Colonic mucosa (tissue), 4 donors: ENCODE measurements at regions not wholly inside any gene's neighbourhood (a gene's known extent, or its start where the extent isn't known, plus 50 kb on each side); places are given as distances from the start of the nearest gene placed in this dataset.
"Not testable (repeated sequence)": the region's sequence is repeated elsewhere in the genome, so short reads cannot be mapped to it uniquely, and the experiment has no call there.

Experiments used
- DNase-seq: peaks from one replicate; pipeline ENCODE4 v3.0.0-alpha.2; 2020
- H3K27ac ChIP-seq: fragments of 200-600 bp; one replicate; pipeline ENCODE4 v1.8.0; 2021
- H3K27me3 ChIP-seq: fragments of 200-600 bp; one replicate; pipeline ENCODE4 v1.8.0; 2021
- H3K36me3 ChIP-seq: fragments of 200-600 bp; one replicate; pipeline ENCODE4 v1.8.0; 2021
- H3K4me1 ChIP-seq: fragments of 200-600 bp; one replicate; pipeline ENCODE4 v1.8.0; 2021; ENCODE audit warnings: mild to moderate bottlenecking
- H3K4me3 ChIP-seq: fragments of 200-600 bp; one replicate; pipeline ENCODE4 v1.8.0; 2021
- H3K9ac ChIP-seq, 2 donors: one replicate each; pipeline ENCODE4 v1.7.0; 2013; ENCODE audit warnings: control low read depth in 2 of 2, low read depth in 2 of 2, low read length in 2 of 2
- H3K9me3 ChIP-seq: fragments of 200-600 bp; one replicate; pipeline ENCODE4 v1.8.0; 2021
- intact Hi-C: fragments of 100-400 bp; cut with DNase I; formaldehyde crosslinking; loops from one replicate; pipeline ENCODE4 v1.14.1; 2022
- TF ChIP-seq, protein P1 (sequence below): fragments of 200-600 bp; IDR thresholded peaks from one replicate; pipeline ENCODE4 v1.8.0; 2022; ENCODE audit warnings: antibody characterized with exemption, mild to moderate bottlenecking
- donor health status: healthy.
- donor health status: DM: no; HTN: no; CAD: no.
- donor health status: DM: no; HTN: no; CAD: no.

DNA sequence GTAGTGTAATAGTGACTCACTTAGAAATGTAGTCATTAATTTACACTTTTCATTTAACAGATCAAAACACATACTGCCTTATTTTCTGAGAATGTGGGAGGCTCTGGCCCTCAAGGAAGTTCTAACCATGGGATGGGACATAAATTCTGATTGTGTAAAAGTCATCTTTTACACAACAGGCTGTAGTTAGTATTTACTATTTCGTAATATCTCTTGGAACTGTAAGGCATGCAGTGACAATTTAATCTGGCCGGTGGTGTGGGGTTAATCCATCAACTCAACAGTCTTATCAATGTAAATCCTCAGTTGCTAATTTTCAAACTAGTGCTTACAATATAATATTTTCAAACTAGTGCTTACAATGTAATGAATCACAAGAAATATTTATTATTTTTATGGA, 1599.2 kb downstream of the EFNB2 start:
- H3K4me1 ChIP-seq, result no peaks in the 10 kb centered on the region
- DNase-seq, result no peak
- no peak overlapping the region for H3K4me3 ChIP-seq
- no peaks in the 10 kb centered on the region for H3K36me3 ChIP-seq
- no peak overlapping the region for H3K9ac ChIP-seq
- no peaks in the 10 kb centered on the region for H3K27me3 ChIP-seq
- H3K27ac ChIP-seq, result no peak overlapping the region
- TF ChIP-seq, protein P1, sequence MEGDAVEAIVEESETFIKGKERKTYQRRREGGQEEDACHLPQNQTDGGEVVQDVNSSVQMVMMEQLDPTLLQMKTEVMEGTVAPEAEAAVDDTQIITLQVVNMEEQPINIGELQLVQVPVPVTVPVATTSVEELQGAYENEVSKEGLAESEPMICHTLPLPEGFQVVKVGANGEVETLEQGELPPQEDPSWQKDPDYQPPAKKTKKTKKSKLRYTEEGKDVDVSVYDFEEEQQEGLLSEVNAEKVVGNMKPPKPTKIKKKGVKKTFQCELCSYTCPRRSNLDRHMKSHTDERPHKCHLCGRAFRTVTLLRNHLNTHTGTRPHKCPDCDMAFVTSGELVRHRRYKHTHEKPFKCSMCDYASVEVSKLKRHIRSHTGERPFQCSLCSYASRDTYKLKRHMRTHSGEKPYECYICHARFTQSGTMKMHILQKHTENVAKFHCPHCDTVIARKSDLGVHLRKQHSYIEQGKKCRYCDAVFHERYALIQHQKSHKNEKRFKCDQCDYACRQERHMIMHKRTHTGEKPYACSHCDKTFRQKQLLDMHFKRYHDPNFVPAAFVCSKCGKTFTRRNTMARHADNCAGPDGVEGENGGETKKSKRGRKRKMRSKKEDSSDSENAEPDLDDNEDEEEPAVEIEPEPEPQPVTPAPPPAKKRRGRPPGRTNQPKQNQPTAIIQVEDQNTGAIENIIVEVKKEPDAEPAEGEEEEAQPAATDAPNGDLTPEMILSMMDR, result no peak
- H3K9me3 ChIP-seq, result no peaks in the 10 kb centered on the region
- intact Hi-C loops, result no loop called here

DNA sequence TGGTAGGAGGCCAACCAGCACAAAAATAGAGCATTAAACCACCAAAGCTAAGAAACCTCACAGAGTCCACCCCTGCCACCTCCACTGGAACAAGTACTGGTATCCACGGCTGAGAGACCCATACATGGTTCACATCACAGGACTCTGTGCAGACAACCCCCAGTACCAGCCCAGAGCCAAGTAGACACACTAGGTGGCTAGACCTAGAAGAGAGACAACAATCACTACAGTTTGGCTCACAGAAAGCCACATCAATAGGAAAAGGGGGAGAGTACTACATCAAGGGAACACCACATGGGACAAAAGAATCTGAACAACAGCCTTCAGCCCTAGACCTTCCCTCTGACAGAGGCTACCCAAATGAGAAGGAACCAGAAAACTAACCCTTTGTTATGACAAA, 1614.9 kb downstream of the EFNB2 start:
- H3K36me3 ChIP-seq, H3K27me3 ChIP-seq, H3K9ac ChIP-seq, H3K27ac ChIP-seq, H3K4me1 ChIP-seq, H3K4me3 ChIP-seq, DNase-seq, H3K9me3 ChIP-seq, intact Hi-C loops: not testable (repeated sequence)

DNA sequence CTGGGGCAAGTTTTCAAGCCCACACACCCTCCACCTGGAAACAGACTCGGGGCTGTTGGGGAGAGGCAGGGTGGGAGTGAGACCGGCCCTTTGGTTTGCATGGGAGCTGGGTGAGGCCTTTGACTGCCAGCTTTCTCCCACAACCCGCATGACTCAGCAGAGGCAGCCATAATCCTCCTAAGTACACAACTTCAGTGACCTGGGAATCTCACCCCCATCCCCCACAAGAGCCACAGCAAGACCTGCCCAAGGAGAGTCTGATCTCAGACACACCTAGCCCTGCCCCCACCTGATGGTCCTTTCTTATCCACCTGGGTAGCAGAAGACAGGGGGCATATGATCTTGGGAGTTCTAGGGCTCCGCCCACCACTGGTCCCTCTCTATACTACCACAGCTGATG, 1615.4 kb downstream of the EFNB2 start:
- Histone ChIP-seq H3K4me1 (no peaks in the 10 kb centered on the region), H3K27me3 (no peaks in the 10 kb centered on the region), H3K9ac (no peak overlapping the region), H3K36me3 (no peaks in the 10 kb centered on the region), H3K27ac (no peak overlapping the region), H3K4me3 (no peak overlapping the region), H3K9me3 (no peaks in the 10 kb centered on the region)
- TF ChIP-seq, protein P1, result no peak
- intact Hi-C loops, result no loop called here
- no peak for DNase-seq

DNA sequence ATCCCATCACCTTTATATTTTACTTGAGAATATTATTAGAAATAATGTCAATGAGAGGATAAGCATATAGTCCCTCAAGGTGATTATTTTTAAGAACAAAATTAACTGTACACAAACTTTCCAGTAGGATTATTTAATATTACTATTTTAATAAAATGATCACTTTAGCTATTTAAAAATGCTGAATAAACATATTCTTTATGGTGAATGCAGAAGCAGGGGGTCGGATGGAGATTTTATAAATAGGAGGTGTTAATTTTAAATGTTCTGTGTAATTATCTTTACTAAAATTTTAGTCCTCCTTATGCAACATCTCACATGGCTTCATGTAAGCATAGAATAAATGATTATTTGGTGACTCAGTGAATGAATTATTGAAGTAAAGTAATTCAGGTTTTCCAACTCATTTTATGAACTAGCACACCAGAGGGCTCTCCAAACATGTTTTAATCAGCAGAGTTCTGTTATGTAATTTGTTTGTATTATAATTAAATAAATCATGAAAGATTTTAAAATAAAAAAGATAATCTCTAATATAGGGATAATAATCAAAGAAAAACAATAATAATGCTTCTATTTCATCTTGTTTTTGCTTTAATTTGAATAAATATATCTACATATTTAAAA, 1635.2 kb downstream of the EFNB2 start:
- H3K9ac ChIP-seq, result no peak overlapping the region
- intact Hi-C loops, result no loop called here
- no peaks in the 10 kb centered on the region for H3K27me3 ChIP-seq
- no peaks in the 10 kb centered on the region for H3K36me3 ChIP-seq
- TF ChIP-seq, protein P1, result no peak
- no peak for DNase-seq
- no peaks in the 10 kb centered on the region for H3K4me1 ChIP-seq
- H3K4me3 ChIP-seq, result no peak overlapping the region
- no peaks in the 10 kb centered on the region for H3K9me3 ChIP-seq
- no peak overlapping the region for H3K27ac ChIP-seq

DNA sequence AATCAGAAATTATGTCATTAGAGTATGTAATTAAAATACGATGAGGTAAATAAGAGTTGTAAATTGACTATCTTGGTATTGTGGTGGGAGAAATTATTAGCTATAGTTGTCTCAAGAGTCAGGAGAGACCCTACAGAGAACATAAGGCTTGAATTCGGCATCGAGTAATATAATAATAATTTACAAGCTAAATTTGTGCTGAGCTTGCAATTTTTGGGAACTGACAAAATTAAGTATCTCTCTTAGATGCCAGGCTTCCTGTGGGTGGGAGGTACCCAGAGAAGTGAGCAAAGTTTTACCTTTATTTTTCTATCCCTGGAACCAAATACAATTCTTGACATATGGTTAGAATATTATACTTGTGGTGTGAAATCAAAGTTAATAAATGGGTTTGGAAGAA, 1637.0 kb downstream of the EFNB2 start:
- Histone ChIP-seq H3K4me1 (no peaks in the 10 kb centered on the region), H3K36me3 (no peaks in the 10 kb centered on the region), H3K27ac (no peak overlapping the region), H3K27me3 (no peaks in the 10 kb centered on the region), H3K9me3 (no peaks in the 10 kb centered on the region), H3K4me3 (no peak overlapping the region), H3K9ac (no peak overlapping the region)
- TF ChIP-seq, protein P1, result no peak
- DNase-seq, result no peak
- intact Hi-C loops, result no loop called here

DNA sequence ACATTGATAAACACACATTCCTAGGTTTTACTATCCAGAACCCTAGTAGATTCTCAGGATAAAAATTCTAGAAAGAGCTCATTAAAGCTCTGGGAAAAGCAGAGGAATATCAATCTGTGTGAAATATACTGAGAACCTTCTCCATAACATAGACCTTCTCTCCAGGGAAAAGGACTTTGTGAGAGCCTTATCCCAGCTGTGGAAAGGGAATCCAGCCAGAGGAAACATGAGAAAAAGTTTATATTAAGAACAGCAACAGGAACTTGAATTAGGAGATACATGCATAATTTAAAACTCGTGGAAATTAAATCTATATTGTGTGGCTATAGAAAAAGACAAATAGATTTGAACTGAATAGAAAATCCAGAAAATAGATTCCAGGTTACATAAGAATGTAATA, 1639.9 kb downstream of the EFNB2 start:
- intact Hi-C loops, result no loop called here
- H3K36me3 ChIP-seq, result no peaks in the 10 kb centered on the region
- TF ChIP-seq, protein P1, result no peak
- H3K9ac ChIP-seq, result no peak overlapping the region
- no peaks in the 10 kb centered on the region for H3K9me3 ChIP-seq
- H3K27me3 ChIP-seq, result no peaks in the 10 kb centered on the region
- DNase-seq, result no peak
- no peaks in the 10 kb centered on the region for H3K4me1 ChIP-seq
- H3K4me3 ChIP-seq, result no peak overlapping the region
- H3K27ac ChIP-seq, result no peak overlapping the region
